Panc1 (cell line): ENCODE measurements at regions not wholly inside any gene's neighbourhood (a gene's known extent, or its start where the extent isn't known, plus 50 kb on each side); places are given as distances from the start of the nearest gene placed in this dataset.

Source experiments
- ATAC-seq: fragments of 200-7000 bp; cut with Tn5 transposase; 2 replicates; pipeline ENCODE4 v1.9.1; 2020; ENCODE audit warnings: mild to moderate bottlenecking, moderate library complexity
- BruUV-seq: library from RNA; stranded (reverse); fragments of 400-500 nt; replicated peaks from 2 replicates; lab custom pipeline; 2021; lab: Mats Ljungman, UMichigan
- CTCF ChIA-PET: fragments of 300-600 bp; sonication (Branson Sonifier 250); formaldehyde crosslinking; loops from one replicate; lab custom pipeline; 2022; ENCODE audit warnings: antibody characterized with exemption; lab: Charles Lee
- POLR2A ChIA-PET: fragments of 300-600 bp; sonication (Branson Sonifier 250); formaldehyde crosslinking; loops from one replicate; lab custom pipeline; 2022; ENCODE audit warnings: antibody characterized with exemption; lab: Charles Lee
- DNase-seq: peaks from one replicate; pipeline ENCODE4 v3.0.0-alpha.2; 2010; ENCODE audit warnings: low read depth, low spot score
- H3K27ac ChIP-seq: 2 replicates; pipeline ENCODE4 v1.5.1; 2011; ENCODE audit warnings: mild to moderate bottlenecking, low read length, inconsistent platforms
- H3K27me3 ChIP-seq: fragments of 200-500 bp; sonication (Bioruptor generic); 2 replicates; pipeline ENCODE4 v1.6.0; 2014; ENCODE audit warnings: low read length, inconsistent platforms; ENCODE audit not compliant: control insufficient read depth, insufficient read depth
- H3K36me3 ChIP-seq: fragments of 200-500 bp; sonication (Bioruptor generic); 2 replicates; pipeline ENCODE4 v1.5.1; 2014; ENCODE audit warnings: inconsistent platforms, mild to moderate bottlenecking, low read length, moderate library complexity; ENCODE audit not compliant: control insufficient read depth, insufficient read depth
- H3K4me1 ChIP-seq: 2 replicates; pipeline ENCODE4 v1.5.1; 2011; ENCODE audit warnings: inconsistent platforms, mild to moderate bottlenecking, low read length, moderate library complexity; ENCODE audit not compliant: control insufficient read depth, insufficient read depth
- H3K4me3 ChIP-seq, 2 experiments: 2 replicates each; pipeline ENCODE4 v1.5.1; 2011 to 2012; ENCODE audit warnings: low read depth in 2 of 2, low read length in 2 of 2, mild to moderate bottlenecking in 2 of 2, inconsistent platforms in 1 of 2, moderate library complexity in 1 of 2
- H3K9me3 ChIP-seq: fragments of 200-500 bp; sonication (Bioruptor generic); 2 replicates; pipeline ENCODE4 v1.5.1; 2014; ENCODE audit warnings: low read depth, mild to moderate bottlenecking, inconsistent platforms, low read length, moderate library complexity; ENCODE audit not compliant: control insufficient read depth, insufficient read depth
- CTCF ChIP-seq: fragments of 450-650 bp; IDR thresholded peaks from 2 replicates; pipeline ENCODE4 v1.5.1; 2017; ENCODE audit warnings: mild to moderate bottlenecking
- POLR2AphosphoS5 ChIP-seq: IDR thresholded peaks from 2 replicates; pipeline ENCODE4 v1.6.1; 2012; ENCODE audit warnings: mild to moderate bottlenecking, low read depth, low read length, moderate library complexity
- REST ChIP-seq, 2 experiments: IDR thresholded peaks; 2 replicates each; pipeline ENCODE4 v1.6.1; 2011 to 2012; ENCODE audit warnings: low read depth in 2 of 2, control low read depth in 1 of 2, low read length in 1 of 2, mild to moderate bottlenecking in 1 of 2, moderate library complexity in 1 of 2; ENCODE audit not compliant: insufficient read depth in 1 of 2
- SIN3A ChIP-seq: IDR thresholded peaks from 2 replicates; pipeline ENCODE4 v1.6.1; 2012; ENCODE audit warnings: low read depth, mild to moderate bottlenecking, low read length, moderate library complexity, borderline replicate concordance; ENCODE audit not compliant: insufficient read depth
- TCF7L2 ChIP-seq: IDR thresholded peaks from 2 replicates; pipeline ENCODE4 v1.6.1; 2011; ENCODE audit warnings: mild to moderate bottlenecking, low read depth, low read length, inconsistent platforms
- in situ Hi-C: cut with HindIII; loops from 2 replicates; pipeline ENCODE4 v1.10.0; 2016; ENCODE audit warnings: low sequenced_read_pairs, low pct_unique_long_range_greater_than_20kb
- intact Hi-C: fragments of 100-400 bp; cut with micrococcal nuclease; formaldehyde crosslinking; loops from one replicate; pipeline ENCODE4 v1.10.0; 2022; ENCODE audit not compliant: unreplicated experiment

- POLR2A ChIA-PET, result no interaction called here
- in situ Hi-C loops, result no loop called here
- Histone ChIP-seq H3K4me1 (no peaks in the 10 kb centered on the region), H3K4me3 (no peak overlapping the region), H3K36me3 (no peaks in the 10 kb centered on the region), H3K27ac (no peak overlapping the region), H3K27me3 (no peaks in the 10 kb centered on the region), H3K9me3 (no peaks in the 10 kb centered on the region)
- TF ChIP-seq SIN3A (no peak), TCF7L2 (no peak), POLR2AphosphoS5 (no peak), REST (IDR thresholded peaks at IDR 0.05; ENCODE audit: insufficient read depth in 1 of 2, low read depth in 2 of 2, low read length in 1 of 2) (no peak), CTCF (no peak)
- ATAC-seq, result no peak
- intact Hi-C loops, result no loop called here
- CTCF ChIA-PET, result no interaction called here
- DNase-seq, result no peak
- BruUV-seq, result no TSS peak
Measured at GRCh38 chr4:170672381-170672965, 582.7 kb upstream of the AADAT start.

GRCh38 chr4:170671171-170671570 lies 581.4 kb upstream of the AADAT start:
- ChIA-PET CTCF (no interaction called here), POLR2A (no interaction called here)
- intact Hi-C loops, result no loop called here
- H3K36me3 ChIP-seq, result no peaks in the 10 kb centered on the region
- H3K9me3 ChIP-seq, result no peaks in the 10 kb centered on the region
- H3K4me3 ChIP-seq, result no peak overlapping the region
- H3K4me1 ChIP-seq, result no peaks in the 10 kb centered on the region
- TF ChIP-seq POLR2AphosphoS5 (no peak), CTCF (no peak), REST (IDR thresholded peaks at IDR 0.05; ENCODE audit: insufficient read depth in 1 of 2, low read depth in 2 of 2, low read length in 1 of 2) (no peak), SIN3A (no peak), TCF7L2 (no peak)
- no peaks in the 10 kb centered on the region for H3K27me3 ChIP-seq
- in situ Hi-C loops, result no loop called here
- H3K27ac ChIP-seq, result no peak overlapping the region
- BruUV-seq, result no TSS peak
- DNase-seq (no peak), ATAC-seq (no peak)
